Stimulated activated CD4-positive, alpha-beta T cell treated with anti-CD3 and anti-CD28 coated beads, Interleukin-12 subunit alpha, Interleukin-12 subunit beta, amount 100 ng/mL, for 4 hours (primary cell): ENCODE measurements at regions not wholly inside any gene's neighbourhood (a gene's known extent, or its start where the extent isn't known, plus 50 kb on each side); places are given as distances from the start of the nearest gene placed in this dataset.
"Not testable (repeated sequence)": the region's sequence is repeated elsewhere in the genome, so short reads cannot be mapped to it uniquely, and the experiment has no call there.

Experiments
- DNase-seq: peaks from one replicate; pipeline ENCODE4 v3.0.0-alpha.2; 2020

DNA sequence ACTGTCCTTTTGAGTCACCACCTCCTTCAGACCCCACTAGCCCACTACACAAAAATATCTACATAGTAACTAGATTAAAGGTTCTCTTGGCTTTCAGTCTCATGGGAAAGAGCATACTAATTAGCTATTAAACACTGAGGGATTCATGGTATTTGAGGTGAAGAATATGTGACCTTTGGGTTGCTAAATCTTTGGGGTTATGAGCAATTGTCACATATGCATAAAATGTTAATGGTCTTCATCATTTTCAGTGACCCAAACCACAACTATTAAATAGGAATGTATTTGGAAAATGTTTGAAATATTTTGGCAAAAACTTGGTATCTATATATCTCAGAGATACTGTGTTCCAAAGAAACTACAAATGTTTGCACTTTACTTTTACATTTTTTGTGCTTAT, 365.1 kb downstream of the MAGEB5 start:
- no peak for DNase-seq

DNA sequence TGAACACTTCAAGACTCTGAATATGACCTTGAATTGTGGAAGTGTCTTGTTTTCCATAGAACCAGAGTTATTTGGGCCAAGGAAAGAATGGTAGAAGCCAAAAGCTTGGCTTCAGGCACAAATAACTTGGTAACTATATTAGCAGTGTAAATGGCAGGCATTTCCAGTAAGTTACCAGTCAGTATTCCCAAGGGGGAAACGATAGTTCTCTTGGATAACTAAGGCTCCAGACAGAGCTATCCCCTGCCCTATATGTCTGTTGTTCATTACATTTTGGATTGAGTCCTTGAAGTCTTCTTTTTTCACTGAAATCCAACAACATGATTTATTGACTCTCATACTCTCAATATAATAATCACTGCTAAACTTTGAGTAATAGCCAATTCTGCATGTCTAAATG, 364.1 kb downstream of the MAGEB5 start:
- DNase-seq, result no peak

DNA sequence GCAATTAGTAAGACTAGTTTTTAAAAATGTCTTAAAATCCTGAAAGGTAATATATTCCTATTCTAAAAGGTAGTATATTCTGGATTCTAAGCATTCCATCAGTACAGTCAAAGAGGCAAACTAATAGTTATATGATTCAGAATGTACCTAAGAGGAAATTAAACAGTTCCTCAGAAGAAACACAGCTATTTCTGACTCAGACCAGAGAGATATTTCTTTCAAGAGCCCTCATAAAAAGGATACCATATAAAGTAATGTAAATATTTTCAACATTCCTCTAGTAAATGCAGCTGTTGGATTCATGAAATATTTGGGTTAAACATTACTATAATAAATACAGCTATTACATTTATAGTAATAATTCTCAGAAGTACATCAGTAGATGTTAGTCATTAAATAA, 358.3 kb downstream of the MAGEB5 start:
- no peak for DNase-seq

DNA sequence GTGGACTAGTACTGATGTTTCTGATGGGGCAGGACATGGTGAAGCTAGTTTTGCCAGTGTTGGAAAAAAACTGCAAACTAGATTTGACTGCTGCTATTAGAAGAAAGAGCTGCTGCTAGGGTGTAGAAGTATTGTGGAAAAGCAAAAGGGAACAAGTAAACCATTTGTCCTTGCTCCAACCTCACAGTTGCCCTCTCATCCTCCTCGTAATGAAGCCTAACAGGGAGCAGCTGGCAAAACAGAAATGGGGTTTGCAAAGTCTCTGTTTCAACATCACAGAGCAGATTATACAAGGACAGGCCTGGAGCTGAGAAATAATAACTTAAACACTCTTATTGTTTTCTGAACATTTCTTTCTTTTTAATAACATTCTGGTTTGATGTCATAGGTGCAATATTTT, 346.2 kb downstream of the MAGEB5 start:
- no peak for DNase-seq

DNA sequence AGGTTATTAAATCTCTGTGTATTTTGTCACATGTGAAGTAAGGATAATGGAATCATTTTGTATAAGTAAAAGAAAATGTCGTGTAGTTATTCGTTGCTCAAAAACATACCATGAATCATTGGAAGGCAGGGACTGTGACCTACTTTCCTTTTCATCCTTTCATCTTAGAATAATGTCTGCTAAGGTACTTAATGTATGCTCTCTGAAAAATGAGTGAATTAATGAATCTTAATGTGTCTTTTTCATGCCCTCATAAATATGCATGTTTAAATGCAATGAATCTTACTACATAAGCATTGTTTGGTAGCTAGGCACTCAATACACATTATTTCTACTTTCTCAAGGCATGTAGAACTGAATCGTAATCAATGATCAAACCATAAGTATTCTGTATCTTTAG, 343.9 kb downstream of the MAGEB5 start:
- DNase-seq, result no peak

DNA sequence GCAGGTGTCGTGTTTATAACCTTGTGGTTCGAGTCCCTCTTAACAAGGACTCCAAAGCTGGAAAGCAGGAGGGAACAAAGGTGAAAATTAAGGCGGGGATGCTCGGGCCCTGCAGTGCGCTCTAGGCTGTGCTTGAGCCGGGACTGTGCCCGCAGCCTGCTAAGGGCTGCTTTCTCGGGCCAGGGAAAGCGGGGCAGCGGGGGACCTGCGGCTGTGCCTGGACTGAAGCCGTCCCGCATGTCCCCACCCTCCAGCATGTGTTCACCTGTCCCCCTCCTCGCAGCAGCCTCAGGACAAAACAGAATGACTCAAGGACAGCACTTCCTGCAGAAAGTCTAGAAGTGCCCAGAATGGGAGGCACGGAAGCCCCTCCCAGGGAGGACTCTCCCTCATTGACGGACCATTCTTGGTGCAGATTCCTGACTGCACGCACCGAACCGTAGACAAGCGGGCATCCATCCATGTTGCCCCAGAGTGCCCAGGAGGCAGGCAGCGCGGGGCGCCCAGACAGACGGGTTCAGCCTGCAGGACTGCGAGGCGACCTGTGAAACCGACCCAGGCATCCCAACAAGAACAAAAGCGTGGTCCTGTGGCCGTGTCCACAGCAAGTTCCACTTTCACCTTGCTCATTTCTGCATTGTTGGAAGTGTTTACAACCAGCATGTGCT, 342.9 kb downstream of the MAGEB5 start:
- no peak for DNase-seq

DNA sequence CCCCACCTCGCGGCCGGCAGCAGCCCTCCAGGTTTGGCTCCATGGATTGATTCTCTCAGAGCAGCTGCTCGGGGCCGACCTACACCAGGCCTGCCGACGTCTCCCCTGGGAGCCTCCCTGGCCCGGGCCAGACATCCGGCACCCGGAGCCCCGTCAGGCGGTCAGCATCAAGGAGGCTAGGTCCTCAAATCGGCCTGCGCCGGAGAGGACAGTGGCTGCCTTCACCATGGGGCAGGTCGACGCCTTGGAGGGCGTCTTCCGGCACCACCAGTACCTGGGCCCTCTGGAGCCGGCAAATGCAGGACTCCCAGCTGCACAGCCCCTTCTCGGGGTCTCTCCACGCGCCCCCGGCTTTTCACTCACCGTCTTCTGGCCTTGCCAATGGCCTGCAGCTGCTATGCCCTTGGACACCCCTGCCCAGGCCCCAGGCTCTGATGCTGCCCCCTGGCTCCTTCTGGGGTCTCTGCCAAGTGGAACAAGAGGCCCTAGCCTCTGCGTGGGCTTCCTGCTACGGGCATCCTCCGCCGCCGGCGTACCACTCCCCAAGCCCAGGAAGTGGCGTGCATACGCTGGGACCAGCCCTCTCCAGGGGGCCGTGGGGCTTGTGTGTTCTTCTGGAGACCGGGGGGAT, 341.8 kb downstream of the MAGEB5 start:
- no peak for DNase-seq

DNA sequence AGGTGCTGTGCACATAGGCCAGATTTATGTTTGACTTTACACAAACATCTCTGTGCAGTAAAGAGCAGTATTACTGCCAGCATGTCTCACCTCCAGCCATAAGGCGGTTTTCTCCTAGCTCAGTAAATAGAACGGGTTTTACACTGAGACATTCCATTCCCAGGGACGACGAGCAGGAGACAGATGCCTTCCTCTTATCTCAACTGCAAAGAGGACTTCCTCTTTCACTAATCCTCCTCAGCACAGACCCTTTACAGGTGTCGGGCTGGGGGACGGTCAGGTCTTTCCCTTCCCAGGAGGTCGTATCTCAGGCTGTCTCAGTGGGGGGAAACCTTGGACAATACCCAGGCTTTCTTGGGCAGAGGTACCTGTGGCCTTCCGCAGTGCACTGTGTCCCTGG, 309.8 kb downstream of the MAGEB5 start:
- DNase-seq, result not testable (repeated sequence)

DNA sequence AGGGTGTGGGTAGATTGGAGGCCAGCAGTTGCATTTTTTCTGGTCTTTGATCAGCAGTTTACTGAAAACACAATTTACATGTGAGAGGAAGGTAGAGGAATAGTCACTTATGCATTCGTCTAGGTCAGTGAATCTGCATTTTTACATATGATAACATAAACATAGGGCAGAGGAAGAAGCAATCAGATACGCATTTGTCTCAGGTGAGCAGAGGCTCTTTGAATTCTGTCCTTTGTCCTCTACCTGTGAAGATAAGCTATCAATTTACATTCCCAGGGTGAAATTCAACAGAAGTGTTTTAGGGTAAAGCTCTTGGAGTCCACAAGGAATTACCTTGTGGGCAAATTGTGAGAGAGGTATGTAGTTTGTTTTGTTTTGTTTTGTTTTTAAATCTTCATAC, 306.5 kb downstream of the MAGEB5 start:
- no peak for DNase-seq

DNA sequence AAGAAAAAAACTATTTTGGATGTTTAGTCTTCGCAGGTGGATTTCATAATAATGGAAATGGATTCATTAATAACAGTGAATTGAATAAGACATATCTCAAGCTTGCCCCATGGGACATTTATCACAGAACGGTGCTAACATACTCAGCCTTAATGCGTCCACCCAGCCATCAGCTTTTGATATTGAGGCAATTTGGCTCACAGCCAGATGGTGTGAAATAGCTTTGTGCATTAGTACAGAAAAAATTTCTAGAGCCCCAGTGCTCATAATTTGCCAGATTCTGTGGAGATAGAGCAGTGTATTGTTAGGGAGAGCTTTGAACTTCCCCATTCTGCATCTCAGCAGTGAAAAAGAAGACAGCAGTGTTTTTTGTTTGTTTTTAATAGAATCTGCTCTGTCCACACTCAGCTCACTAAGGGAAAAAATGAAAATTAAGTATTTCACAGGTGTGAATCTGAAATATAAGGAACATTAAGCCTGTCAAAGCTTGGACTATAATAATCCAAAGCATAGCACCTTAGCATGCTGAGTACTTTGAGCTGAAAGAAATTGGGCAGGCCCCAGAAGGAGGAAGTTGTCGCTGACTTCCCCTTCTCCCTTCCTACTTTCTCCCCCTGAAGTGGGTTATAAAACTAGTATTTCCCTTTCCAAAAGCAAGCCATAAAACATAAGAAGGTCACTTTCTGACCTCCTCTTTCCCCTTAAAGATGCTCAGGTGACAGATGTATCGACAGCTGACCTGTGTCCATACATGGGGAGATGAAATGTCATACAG, 295.8 kb downstream of the MAGEB5 start:
- DNase-seq, result no peak

DNA sequence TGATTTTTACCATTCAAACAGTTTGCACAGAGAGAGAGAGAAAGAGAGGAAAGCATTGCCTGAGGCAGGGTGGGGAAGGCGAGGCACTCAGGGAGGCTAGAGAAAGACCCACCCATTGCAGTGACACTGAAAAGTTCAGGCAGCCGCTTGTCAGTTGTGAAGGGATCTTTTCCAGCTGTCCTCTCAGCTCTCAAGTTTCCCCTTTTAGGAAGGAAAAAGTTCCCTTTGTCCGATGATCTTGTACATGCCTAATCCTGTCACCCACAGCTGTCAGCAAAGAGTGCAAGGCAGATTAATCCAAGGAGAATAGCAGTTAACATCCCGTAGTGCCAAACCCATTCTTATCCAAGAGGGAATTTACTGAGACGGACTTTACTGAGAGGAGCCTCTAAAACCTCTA, 255.0 kb downstream of the MAGEB5 start:
- no peak for DNase-seq

DNA sequence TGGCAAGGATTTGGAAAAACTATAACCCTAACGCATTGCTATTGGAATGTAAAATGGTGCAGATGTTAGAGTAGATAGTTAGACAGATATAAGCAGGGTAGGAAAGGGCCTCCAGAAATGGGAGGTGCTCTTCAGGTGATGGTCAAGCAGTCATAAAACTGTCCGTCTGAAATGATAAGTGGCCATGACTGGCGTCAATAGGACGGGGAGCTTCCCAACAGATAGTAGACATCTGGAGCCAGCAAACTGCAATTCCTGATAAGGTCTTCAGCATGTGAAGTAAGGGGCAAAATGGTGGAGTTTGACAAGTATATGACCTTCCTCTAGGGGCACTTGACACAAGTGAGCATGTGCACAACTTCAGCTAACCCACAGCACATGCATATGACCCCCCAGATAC, 250.4 kb downstream of the MAGEB5 start:
- DNase-seq, result no peak

DNA sequence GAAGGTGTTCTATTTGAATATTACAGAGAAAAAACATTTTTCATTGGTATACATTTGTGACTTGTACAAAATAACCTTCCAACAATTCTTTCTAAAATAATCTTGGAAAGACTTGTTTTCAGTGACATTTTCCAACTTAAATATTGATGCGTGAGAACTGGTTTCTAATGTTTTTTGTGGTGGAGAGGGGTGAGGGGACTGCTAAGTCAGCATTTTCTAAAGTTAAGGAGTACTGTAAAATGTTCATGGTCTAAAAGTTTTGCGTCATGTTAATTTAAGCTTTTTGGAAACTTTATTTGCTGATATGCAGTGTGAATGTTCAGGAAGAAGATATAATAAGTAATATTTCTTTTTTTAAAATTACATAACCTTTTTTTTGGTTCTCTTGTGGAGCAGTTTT, 229.3 kb downstream of the MAGEB5 start:
- DNase-seq, result no peak

DNA sequence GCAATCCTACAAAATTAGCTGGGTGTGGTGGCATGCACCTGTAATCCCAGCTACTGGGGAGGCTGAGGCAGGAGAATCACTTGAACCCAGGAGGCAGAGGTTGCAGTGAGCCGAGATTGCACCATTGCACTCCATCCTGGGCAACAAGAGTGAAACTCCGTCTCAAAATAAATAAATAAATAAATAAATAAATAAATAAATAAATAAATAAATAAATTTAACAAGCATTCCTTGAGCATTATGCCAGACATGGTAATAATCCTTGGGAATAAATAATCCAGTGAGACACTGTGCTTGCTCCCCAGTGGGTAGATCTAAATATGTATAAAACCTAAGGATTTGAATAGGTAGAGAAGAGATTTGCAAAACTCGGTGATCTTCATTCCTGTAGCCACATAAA, 228.4 kb downstream of the MAGEB5 start:
- not testable (repeated sequence) for DNase-seq

DNA sequence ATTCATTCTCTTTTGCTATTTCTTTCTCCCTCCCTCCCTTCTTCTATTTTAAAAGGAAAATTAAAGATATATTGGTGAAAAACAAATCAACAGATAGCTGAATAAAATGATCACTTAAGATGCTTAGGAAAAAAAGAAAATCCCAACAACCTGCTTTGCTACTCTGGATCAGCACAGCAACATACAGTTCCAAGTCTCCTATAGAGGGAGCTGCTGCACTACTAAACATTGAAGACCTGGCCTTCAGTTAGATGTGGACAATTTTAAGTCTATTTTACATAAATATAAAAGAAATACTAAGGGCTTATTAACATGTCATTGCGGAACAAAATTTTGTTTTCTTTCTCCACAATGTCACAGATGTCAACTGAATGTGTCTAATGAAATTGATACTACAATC, 226.4 kb downstream of the MAGEB5 start:
- no peak for DNase-seq

DNA sequence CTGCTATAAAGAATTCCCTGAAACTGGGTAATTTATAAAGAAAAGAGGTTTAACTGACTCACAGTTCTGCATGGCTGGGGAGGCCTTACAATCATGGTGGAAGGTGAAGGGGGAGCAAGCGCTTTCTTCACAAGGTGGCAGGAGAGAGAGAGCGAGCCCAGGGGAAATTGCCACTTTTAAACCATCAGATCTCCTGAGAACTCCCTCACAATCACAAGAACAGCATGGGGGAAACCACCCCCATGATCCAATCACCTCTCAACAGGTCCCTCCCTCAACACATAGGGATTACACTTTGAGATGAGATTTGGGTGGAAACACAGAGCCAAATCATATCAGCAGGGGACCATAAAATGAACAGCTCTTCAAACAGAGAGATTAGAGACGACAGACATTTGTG, 198.6 kb downstream of the MAGEB5 start:
- no peak for DNase-seq

DNA sequence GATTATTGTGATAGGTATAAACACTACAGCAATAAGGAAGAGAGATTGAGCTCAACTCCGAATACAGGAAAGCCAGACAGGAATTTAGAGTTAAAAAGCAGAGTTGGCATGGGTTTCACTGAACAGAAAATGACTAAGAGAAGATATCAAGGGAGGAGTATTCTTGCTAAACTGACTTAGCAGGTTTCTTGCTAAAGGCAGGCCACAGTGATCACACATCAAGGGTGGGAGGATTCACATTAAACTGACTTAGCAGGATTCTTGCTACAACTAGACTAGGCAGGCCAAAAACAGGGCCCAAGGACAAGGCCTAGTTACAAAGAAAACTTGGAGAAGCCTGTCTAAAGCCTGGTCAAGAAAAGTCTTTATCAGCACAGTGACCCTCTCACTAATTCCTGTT, 195.1 kb downstream of the MAGEB5 start:
- no peak for DNase-seq

DNA sequence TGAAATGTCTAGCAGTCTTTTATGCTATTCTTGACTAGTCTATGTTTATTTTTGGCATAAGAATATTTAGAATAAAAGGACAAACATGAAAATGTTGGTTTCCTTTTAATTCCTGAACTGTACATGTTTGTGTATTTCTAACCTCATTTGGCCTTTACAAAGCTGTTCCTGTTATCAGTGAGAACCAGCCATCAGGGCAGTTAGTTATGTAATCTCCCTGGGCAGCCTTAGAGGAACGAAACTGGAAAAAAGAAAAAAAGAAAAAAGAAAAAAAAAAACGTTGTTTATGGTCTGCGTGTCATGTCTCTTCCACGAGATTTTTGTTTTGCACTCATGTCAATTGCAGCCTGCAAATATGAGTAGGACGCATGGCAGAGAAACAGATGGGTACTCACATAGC, 193.7 kb downstream of the MAGEB5 start:
- DNase-seq, result no peak

DNA sequence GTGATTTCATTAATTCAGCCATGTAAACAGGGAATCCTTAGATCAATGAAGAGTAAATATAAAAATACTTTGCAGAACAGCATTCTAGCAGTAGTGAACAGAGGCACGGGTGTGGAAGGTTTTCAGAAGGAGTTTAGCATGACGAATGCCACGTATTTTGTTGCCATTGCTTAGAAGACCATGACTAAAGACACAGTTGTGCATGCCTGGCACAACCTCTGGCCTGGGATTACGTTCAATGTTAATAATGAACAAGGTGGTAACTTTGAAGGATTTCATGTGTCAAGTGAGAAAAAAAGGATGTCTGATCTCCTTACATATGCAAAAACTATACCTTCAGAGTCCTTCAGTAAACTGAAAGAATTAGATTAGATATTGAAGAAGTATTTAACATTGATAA, 171.9 kb downstream of the MAGEB5 start:
- DNase-seq, result no peak

DNA sequence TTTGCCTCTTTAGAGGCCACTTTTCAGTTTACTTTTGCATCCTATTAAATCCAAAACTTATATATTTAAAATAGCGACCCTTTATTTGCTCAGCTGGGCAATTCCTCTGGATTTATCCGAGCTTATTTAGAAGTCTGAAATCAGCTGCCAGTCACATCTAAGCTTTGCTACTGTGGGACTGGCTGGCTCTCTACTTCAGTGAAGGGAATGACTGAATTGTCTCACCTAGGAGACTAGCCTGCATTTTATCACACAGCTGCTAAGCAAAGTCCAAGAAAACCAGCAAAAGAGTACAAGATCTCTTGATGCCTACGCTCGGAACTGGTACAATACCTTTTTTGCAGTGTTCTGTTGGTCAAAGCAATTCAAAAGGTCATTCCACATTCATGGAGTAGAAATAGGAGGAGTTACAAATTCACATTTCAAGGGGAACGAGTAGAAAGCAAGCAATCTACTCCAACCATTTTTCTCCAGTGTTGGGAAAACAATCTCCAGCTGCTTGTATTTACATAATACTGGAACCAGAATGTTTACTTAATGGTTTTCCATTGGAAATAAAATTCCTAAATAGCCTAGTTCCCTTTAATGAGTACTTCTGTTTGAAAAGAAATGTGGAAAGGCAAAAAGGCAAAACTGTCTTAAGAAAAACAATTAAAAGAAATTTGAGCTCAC, 160.2 kb downstream of the MAGEB5 start:
- DNase-seq, result no peak

DNA sequence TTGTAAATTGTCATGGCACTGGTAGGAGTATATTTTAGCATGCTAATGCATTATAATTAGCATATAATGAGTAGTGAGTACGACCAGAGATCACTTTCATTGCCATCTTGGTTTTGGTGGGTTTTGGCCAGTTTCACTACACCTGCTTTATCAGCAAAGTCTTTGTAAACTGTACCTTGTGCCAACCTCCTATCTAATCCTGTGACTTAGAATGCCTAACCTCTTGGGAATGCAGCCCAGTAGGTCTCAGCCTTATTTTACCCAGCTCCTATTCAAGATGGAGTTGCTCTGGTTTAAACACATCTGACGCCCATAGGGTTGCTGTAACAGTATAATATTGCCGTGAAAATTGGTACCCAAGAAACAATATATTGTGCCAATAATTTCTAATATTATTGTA, 159.4 kb downstream of the MAGEB5 start:
- DNase-seq, result no peak

DNA sequence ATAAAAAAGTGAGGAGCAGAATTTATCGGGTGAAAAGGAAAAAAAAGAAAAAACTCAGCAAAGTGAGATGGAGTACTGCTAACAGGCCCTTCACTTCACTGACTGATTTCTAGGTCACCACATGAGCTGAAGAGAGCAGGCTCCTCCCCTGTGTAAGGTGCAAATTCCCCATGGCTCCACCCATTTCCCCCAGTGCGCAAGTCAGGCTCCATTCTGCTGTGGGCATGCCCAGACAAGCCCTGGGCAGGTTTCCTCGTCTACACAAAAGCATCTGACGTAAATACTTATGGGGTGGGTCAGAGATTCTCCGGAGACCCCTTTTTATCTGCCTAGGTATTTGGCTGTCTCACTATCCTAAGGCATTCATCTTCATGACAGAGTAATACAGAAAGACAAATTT, 157.9 kb downstream of the MAGEB5 start:
- no peak for DNase-seq

DNA sequence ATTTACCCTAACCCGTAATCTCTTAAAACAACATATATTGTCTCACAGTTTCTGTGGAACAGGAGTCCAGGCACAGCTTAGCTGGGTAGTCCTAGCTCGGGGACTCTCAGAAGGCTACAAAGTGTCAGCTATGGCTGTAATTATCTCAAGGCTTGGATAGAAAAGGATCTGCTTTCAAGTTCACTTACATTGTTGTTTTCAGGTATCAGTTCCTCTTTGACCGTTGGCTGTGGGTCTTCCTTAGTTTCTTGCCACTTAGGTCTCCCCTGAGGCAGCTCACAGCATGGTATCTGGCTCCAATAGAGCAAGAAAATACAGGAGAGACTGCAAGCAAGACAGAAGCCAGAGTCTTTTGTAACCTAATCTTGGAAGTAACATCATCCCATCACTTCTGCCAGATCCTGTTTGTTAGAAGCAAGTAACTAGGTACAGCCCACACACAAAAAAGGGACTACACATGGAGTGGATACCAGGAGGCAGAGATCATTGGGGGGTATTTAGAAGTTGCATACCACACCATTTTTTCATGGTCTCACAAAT, 137.0 kb downstream of the MAGEB5 start:
- DNase-seq, result no peak

DNA sequence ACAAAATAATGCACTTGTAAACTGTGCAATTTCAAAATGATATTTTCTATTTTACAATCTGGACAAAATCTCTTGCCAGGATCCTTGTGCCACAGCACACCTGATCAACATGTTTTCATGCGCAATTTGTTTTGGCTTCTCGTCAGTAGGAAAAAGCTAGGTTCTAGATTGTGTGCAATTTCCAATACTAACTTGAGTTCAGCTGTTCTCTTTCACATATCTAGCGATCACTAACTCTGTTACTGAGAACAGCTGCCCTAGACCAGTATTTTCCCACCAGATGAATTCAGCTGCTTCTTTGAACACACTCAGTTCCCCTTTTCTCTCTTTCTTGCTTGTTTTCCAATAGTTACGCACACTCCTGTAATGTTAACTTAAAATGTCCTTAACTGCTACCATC, 131.2 kb downstream of the MAGEB5 start:
- DNase-seq, result no peak
